ENCODE measurements at regions not wholly inside any gene's neighbourhood (a gene's known extent, or its start where the extent isn't known, plus 50 kb on each side); places are given as distances from the start of the nearest gene placed in this dataset.
"Not testable (repeated sequence)": the region's sequence is repeated elsewhere in the genome, so short reads cannot be mapped to it uniquely, and the experiment has no call there.

GRCh38 chr19:27814274-27814673, 1398.7 kb downstream of the UQCRFS1 start:
- not testable (repeated sequence) for TF ChIP-seq CTCF, POLR2A (IDR thresholded peaks at IDR 0.05)
